C4-2B (cell line): ENCODE measurements at regions not wholly inside any gene's neighbourhood (a gene's known extent, or its start where the extent isn't known, plus 50 kb on each side); places are given as distances from the start of the nearest gene placed in this dataset.

ENCODE experiments used
- ZFX ChIP-seq: fragments of 450-650 bp; IDR thresholded peaks from 2 replicates; pipeline ENCODE4 v1.6.1; 2017
- TF ChIP-seq, protein P1 (sequence below): fragments of 450-650 bp; conservative IDR thresholded peaks from 2 replicates; pipeline ENCODE4 v1.5.1; 2017; ENCODE audit warnings: mild to moderate bottlenecking

DNA sequence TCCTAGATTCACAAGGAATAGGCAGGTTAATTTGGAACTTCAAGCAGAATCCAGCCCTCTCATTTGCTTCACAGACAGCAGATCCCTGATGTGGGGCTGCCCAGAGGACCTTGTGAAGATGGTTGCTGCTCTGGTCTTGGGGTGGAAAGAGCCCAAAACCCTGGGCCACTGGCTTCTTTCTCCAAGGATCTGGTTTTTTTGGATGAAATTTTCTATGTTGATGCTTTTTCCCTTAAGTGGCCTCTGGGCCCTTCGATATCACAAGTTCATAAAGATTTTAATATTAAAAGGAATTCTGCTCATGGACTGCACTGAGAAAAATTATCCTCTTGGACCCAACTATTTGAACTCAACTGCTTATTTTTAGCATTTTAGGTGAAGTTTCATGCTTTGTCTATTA lies 421.1 kb downstream of the KLF5 start:
- TF ChIP-seq, protein P1, sequence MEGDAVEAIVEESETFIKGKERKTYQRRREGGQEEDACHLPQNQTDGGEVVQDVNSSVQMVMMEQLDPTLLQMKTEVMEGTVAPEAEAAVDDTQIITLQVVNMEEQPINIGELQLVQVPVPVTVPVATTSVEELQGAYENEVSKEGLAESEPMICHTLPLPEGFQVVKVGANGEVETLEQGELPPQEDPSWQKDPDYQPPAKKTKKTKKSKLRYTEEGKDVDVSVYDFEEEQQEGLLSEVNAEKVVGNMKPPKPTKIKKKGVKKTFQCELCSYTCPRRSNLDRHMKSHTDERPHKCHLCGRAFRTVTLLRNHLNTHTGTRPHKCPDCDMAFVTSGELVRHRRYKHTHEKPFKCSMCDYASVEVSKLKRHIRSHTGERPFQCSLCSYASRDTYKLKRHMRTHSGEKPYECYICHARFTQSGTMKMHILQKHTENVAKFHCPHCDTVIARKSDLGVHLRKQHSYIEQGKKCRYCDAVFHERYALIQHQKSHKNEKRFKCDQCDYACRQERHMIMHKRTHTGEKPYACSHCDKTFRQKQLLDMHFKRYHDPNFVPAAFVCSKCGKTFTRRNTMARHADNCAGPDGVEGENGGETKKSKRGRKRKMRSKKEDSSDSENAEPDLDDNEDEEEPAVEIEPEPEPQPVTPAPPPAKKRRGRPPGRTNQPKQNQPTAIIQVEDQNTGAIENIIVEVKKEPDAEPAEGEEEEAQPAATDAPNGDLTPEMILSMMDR: no peak
- TF ChIP-seq ZFX: no peak
